ENCODE measurements at regions not wholly inside any gene's neighbourhood (a gene's known extent, or its start where the extent isn't known, plus 50 kb on each side); places are given as distances from the start of the nearest gene placed in this dataset.

DNA sequence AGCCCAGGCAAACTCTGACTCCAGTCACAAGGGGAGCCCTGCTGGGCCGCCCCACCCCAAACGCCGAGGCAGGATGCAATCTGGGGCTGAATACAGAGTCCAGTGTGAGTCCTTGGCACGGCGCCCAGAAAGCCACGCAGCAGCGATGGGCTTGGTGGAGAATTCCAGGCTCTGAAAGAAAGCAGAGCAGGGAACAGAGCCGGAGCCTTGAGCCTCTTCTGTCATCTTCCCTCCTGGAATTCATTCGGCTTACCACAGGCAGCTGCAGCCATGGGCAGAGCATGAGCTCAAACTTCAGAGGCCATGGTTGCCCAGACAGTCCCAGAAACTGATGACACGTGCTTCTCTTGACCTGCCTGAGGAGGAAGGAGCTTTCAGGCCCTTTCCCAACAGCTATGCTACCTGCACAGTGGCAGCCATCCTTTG is 441.1 kb upstream of the JARID2 start:
- in situ Hi-C loops (cut with HindIII; ENCODE audit: low pct_ligation_motif_present, low sequenced_read_pairs), result no loop called here
- peak; percentile 89 for DNase-seq
- H3K27me3 ChIP-seq (replicated peaks), result no peaks in the 10 kb centered on the region
- H3K36me3 ChIP-seq (replicated peaks), result no peaks in the 10 kb centered on the region
- peak overlapping the region; percentile 8 for H3K27ac ChIP-seq
- TF ChIP-seq, protein P1, sequence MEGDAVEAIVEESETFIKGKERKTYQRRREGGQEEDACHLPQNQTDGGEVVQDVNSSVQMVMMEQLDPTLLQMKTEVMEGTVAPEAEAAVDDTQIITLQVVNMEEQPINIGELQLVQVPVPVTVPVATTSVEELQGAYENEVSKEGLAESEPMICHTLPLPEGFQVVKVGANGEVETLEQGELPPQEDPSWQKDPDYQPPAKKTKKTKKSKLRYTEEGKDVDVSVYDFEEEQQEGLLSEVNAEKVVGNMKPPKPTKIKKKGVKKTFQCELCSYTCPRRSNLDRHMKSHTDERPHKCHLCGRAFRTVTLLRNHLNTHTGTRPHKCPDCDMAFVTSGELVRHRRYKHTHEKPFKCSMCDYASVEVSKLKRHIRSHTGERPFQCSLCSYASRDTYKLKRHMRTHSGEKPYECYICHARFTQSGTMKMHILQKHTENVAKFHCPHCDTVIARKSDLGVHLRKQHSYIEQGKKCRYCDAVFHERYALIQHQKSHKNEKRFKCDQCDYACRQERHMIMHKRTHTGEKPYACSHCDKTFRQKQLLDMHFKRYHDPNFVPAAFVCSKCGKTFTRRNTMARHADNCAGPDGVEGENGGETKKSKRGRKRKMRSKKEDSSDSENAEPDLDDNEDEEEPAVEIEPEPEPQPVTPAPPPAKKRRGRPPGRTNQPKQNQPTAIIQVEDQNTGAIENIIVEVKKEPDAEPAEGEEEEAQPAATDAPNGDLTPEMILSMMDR (IDR thresholded peaks at IDR 0.05; ENCODE audit: low read depth, low read length, missing control alignments), result no peak
- no peak overlapping the region for H3K4me3 ChIP-seq (ENCODE audit: low read depth, low read length)

DNA sequence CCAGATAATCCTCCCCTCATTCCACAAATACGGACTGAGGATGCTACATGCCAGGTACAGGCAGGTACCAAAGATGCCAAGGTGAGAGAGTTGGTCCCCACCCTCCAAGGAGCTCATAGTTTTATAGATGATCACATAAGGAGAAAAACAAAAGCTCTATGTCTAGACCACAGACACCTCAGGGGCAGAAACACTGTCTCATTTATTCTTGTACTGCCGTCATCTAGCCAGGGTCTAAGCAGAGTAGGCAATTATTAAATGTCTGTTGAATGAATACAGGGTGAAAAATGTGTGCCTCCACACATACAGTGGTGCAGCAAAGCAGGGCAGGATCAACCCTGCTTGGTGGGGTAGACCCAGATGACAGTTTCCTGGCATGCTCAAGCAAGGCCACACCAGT is 439.8 kb upstream of the JARID2 start:
- Histone ChIP-seq H3K27me3 (replicated peaks) (no peaks in the 10 kb centered on the region), H3K36me3 (replicated peaks) (no peaks in the 10 kb centered on the region), H3K27ac (no peak overlapping the region), H3K4me3 (ENCODE audit: low read depth, low read length) (no peak overlapping the region)
- TF ChIP-seq, protein P1 (IDR thresholded peaks at IDR 0.05; ENCODE audit: low read depth, low read length, missing control alignments), result no peak
- in situ Hi-C loops (cut with HindIII; ENCODE audit: low pct_ligation_motif_present, low sequenced_read_pairs), result no loop called here
- no peak for DNase-seq

DNA sequence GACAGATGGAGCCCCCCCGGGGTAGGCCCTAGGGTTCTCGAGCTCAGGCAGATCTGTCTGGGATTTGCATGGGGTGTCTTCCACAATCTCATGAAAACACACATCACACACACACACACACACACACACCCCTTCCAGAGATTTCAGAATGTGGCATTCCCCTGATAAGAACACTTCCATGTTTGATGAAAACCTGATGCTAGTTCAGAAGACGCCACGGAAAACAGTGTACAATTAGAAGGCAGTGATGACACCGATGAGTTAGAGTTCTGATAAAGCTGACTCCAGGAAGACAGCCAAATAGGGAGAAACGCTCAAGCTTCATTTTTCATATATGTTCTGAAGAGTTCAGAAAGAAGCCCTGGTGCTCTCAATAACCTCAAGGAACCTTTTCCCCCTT is 438.7 kb upstream of the JARID2 start:
- Histone ChIP-seq H3K27ac (no peak overlapping the region), H3K4me3 (ENCODE audit: low read depth, low read length) (no peak overlapping the region), H3K27me3 (replicated peaks) (no peaks in the 10 kb centered on the region), H3K36me3 (replicated peaks) (no peaks in the 10 kb centered on the region)
- in situ Hi-C loops (cut with HindIII; ENCODE audit: low pct_ligation_motif_present, low sequenced_read_pairs), result no loop called here
- no peak for DNase-seq
- TF ChIP-seq, protein P1 (IDR thresholded peaks at IDR 0.05; ENCODE audit: low read depth, low read length, missing control alignments), result no peak

DNA sequence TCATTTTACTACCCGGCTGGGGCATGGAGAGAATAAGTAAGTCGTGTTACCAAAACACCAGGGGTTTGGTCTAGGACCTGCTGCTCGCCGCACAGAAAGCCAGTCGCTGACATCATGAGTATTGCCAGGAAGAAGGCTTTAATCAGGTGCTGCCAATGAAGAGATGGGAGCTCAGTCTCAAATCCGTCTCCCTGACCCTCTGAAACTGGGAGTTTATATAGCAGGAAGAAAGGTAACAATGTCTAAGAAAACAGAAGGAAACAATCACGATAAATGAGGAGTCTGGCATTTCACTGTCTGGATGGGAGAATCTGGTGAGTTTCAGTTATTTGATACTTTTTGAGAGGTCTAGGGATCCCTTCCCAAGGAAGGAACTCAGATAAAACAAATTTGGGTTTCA is 437.9 kb upstream of the JARID2 start:
- DNase-seq, result no peak
- in situ Hi-C loops (cut with HindIII; ENCODE audit: low pct_ligation_motif_present, low sequenced_read_pairs), result no loop called here
- H3K36me3 ChIP-seq (replicated peaks), result no peaks in the 10 kb centered on the region
- no peak overlapping the region for H3K27ac ChIP-seq
- H3K4me3 ChIP-seq (ENCODE audit: low read depth, low read length), result no peak overlapping the region
- TF ChIP-seq, protein P1 (IDR thresholded peaks at IDR 0.05; ENCODE audit: low read depth, low read length, missing control alignments), result no peak
- H3K27me3 ChIP-seq (replicated peaks), result no peaks in the 10 kb centered on the region

DNA sequence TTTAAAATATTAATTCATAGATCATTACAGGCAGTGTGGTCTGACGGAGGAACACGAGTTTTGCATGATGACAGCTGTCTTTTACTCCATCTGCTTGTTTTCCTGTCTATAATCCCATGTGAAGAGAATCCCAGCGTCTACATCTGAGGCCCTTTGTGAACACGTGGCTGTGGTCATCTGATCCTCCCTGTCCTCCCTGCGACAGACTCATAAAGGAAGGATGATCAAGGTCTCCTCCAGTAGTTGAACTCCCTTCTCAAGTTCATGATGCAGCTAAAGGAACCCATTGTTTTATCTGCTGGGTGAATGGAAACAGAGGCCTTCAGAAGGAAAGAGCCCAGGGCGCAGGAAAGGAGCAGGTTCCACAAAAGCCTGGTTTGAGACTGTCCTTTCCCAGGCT is 435.8 kb upstream of the JARID2 start:
- Histone ChIP-seq H3K4me3 (ENCODE audit: low read depth, low read length) (no peak overlapping the region), H3K27me3 (replicated peaks) (no peaks in the 10 kb centered on the region), H3K36me3 (replicated peaks) (no peaks in the 10 kb centered on the region), H3K27ac (no peak overlapping the region)
- DNase-seq, result no peak
- TF ChIP-seq, protein P1 (IDR thresholded peaks at IDR 0.05; ENCODE audit: low read depth, low read length, missing control alignments), result no peak
- in situ Hi-C loops (cut with HindIII; ENCODE audit: low pct_ligation_motif_present, low sequenced_read_pairs), result no loop called here

DNA sequence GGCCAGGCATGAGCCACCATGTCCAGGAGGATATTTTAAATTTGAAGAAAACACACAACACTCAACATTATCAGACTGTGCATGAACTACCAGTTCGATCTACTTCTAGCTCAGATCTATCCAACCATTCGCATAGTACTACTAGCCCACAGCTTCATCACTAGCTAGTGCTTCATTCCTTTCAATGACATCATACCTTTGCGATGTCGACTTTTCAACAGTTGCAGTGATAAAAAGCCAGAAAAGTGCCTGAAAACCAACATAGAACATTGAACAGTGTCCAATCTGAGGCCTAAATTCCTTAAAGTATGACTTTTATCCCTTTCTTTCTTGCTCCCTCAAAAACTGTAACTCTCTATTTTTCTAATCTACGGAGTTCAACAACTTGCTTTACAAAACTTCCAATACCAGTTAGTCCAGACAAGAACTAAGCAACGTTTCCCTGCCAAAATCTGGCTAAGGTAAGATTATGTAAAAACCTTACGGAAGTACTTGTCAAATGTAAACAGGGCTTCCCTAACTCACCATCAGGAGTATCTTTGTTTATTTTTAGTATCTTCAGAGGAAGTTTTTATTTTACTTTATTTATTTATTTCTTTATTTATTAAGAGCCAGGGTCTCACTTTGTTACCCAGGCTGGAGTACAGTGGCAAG is 434.0 kb upstream of the JARID2 start:
- Histone ChIP-seq H3K27me3 (replicated peaks) (no peaks in the 10 kb centered on the region), H3K4me3 (ENCODE audit: low read depth, low read length) (no peak overlapping the region), H3K36me3 (replicated peaks) (no peaks in the 10 kb centered on the region), H3K27ac (no peak overlapping the region)
- DNase-seq, result peak; percentile 37
- in situ Hi-C loops (cut with HindIII; ENCODE audit: low pct_ligation_motif_present, low sequenced_read_pairs), result no loop called here
- TF ChIP-seq, protein P1 (IDR thresholded peaks at IDR 0.05; ENCODE audit: low read depth, low read length, missing control alignments), result no peak
